ENCODE measurements at regions not wholly inside any gene's neighbourhood (a gene's known extent, or its start where the extent isn't known, plus 50 kb on each side); places are given as distances from the start of the nearest gene placed in this dataset.

- Histone ChIP-seq H3K9ac (ENCODE audit: low read depth in 1 of 2, low read length in 2 of 2) (no peak overlapping the region), H3K4me1 (ENCODE audit: control insufficient read depth in 4 of 4, insufficient read depth in 4 of 4, low read length in 3 of 4) (no peaks in the 10 kb centered on the region), H3K4me3 (ENCODE audit: low read depth in 1 of 3, low read length in 3 of 3) (no peak overlapping the region), H3K27me3 (ENCODE audit: control insufficient read depth in 4 of 4, insufficient read depth in 4 of 4, low read length in 3 of 4) (no peaks in the 10 kb centered on the region), H3K27ac (ENCODE audit: low read depth in 1 of 2, low read length in 2 of 2) (no peak overlapping the region), H3K9me3 (ENCODE audit: control insufficient read depth in 4 of 4, low read length in 3 of 4) (peaks cover 0 to 2% (median 0%) of the 10 kb centered on the region in 4 donors), H3K36me3 (ENCODE audit: control insufficient read depth in 4 of 4, insufficient read depth in 3 of 4, low read depth in 1 of 4, low read length in 3 of 4) (no peaks in the 10 kb centered on the region)
- TF ChIP-seq, protein P1, sequence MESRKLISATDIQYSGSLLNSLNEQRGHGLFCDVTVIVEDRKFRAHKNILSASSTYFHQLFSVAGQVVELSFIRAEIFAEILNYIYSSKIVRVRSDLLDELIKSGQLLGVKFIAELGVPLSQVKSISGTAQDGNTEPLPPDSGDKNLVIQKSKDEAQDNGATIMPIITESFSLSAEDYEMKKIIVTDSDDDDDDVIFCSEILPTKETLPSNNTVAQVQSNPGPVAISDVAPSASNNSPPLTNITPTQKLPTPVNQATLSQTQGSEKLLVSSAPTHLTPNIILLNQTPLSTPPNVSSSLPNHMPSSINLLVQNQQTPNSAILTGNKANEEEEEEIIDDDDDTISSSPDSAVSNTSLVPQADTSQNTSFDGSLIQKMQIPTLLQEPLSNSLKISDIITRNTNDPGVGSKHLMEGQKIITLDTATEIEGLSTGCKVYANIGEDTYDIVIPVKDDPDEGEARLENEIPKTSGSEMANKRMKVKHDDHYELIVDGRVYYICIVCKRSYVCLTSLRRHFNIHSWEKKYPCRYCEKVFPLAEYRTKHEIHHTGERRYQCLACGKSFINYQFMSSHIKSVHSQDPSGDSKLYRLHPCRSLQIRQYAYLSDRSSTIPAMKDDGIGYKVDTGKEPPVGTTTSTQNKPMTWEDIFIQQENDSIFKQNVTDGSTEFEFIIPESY (IDR thresholded peaks at IDR 0.05): no peak
- TF ChIP-seq JUND (IDR thresholded peaks at IDR 0.05) (no peak), HNF4A (conservative IDR thresholded peaks at IDR 0.05) (no peak), GABPA (IDR thresholded peaks at IDR 0.05 in 1 of 2, conservative IDR thresholded peaks at IDR 0.05 in 1 of 2) (no peak), RXRA (IDR thresholded peaks at IDR 0.05) (no peak)
- DNase-seq (ENCODE audit: low spot score): no peak
- WGBS: 85% methylated on average over 5 of the region's 5 CpGs
Measured at GRCh38 chr6:25042536-25042935, 106.8 kb upstream of the RIPOR2 start.

DNA sequence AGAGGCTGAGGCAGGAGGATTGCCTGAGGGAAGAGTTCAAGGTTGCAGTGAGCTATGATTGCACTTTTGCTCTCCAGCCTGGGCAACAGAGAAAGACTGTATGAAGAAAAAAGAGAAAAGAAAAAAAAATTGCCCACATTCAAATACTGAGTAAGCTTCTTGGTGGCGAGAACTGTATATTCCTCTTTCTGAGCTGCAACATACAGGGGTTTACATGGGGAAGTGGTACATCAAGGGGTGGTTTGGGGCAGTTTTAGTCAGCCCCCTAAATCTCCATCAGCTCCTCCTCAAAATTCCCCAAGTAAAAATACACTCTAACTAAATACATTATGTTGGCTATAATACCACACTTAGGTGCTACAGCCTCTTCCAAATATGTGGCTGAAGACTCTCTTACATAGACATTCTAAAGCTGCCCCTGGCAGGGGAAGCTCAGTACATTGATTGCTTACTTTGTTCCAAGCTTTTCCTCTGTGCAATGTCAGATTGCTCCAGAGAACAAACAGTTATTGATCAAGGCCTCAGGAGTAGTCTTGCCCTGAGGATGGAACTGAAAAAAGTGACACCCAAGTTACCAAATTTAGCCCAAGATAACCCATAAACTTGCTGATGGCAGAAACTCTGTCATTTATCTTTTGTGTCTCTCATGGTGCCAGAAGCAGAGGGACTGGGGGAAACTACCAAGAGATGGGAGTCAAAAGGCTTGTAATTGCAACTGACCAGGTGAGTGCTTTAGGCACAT, 107.4 kb upstream of the RIPOR2 start:
- 90% methylated on average over 1 of the region's 1 CpG for WGBS
- no peaks in the 10 kb centered on the region for H3K36me3 ChIP-seq (ENCODE audit: control insufficient read depth in 4 of 4, insufficient read depth in 3 of 4, low read depth in 1 of 4, low read length in 3 of 4)
- H3K4me1 ChIP-seq (ENCODE audit: control insufficient read depth in 4 of 4, insufficient read depth in 4 of 4, low read length in 3 of 4): no peaks in the 10 kb centered on the region
- H3K27ac ChIP-seq (ENCODE audit: low read depth in 1 of 2, low read length in 2 of 2): no peak overlapping the region
- no peaks in the 10 kb centered on the region for H3K27me3 ChIP-seq (ENCODE audit: control insufficient read depth in 4 of 4, insufficient read depth in 4 of 4, low read length in 3 of 4)
- H3K9ac ChIP-seq (ENCODE audit: low read depth in 1 of 2, low read length in 2 of 2): no peak overlapping the region
- TF ChIP-seq TAF1 (conservative IDR thresholded peaks at IDR 0.05) (no peak), EGR1 (IDR thresholded peaks at IDR 0.05; ENCODE audit: low read depth in 2 of 2) (no peak), FOXA1 (IDR thresholded peaks at IDR 0.05) (no peak), JUND (IDR thresholded peaks at IDR 0.05) (no peak), RAD21 (IDR thresholded peaks at IDR 0.05) (no peak), GABPA (IDR thresholded peaks at IDR 0.05 in 1 of 2, conservative IDR thresholded peaks at IDR 0.05 in 1 of 2) (no peak), YY1 (IDR thresholded peaks at IDR 0.05) (no peak), FOXA2 (IDR thresholded peaks at IDR 0.05) (no peak), HNF4G (IDR thresholded peaks at IDR 0.05) (no peak), RXRA (IDR thresholded peaks at IDR 0.05) (no peak), NR2F2 (IDR thresholded peaks at IDR 0.05) (no peak)
- TF ChIP-seq, protein P2, sequence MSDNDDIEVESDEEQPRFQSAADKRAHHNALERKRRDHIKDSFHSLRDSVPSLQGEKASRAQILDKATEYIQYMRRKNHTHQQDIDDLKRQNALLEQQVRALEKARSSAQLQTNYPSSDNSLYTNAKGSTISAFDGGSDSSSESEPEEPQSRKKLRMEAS (IDR thresholded peaks at IDR 0.05): no peak
- peaks cover 0 to 2% (median 0%) of the 10 kb centered on the region in 4 donors for H3K9me3 ChIP-seq (ENCODE audit: control insufficient read depth in 4 of 4, low read length in 3 of 4)
- DNase-seq (ENCODE audit: low spot score): no peak
- H3K4me3 ChIP-seq (ENCODE audit: low read depth in 1 of 3, low read length in 3 of 3): no peak overlapping the region

GRCh38 chr6:25043892-25044291, 108.1 kb upstream of the RIPOR2 start:
- Histone ChIP-seq H3K27me3 (ENCODE audit: control insufficient read depth in 4 of 4, insufficient read depth in 4 of 4, low read length in 3 of 4) (no peaks in the 10 kb centered on the region), H3K4me3 (ENCODE audit: low read depth in 1 of 3, low read length in 3 of 3) (no peak overlapping the region), H3K36me3 (ENCODE audit: control insufficient read depth in 4 of 4, insufficient read depth in 3 of 4, low read depth in 1 of 4, low read length in 3 of 4) (no peaks in the 10 kb centered on the region), H3K9me3 (ENCODE audit: control insufficient read depth in 4 of 4, low read length in 3 of 4) (no peaks in the 10 kb centered on the region), H3K27ac (ENCODE audit: low read depth in 1 of 2, low read length in 2 of 2) (no peak overlapping the region), H3K4me1 (ENCODE audit: control insufficient read depth in 4 of 4, insufficient read depth in 4 of 4, low read length in 3 of 4) (no peaks in the 10 kb centered on the region), H3K9ac (ENCODE audit: low read depth in 1 of 2, low read length in 2 of 2) (no peak overlapping the region)
- no peak for DNase-seq (ENCODE audit: low spot score)
- 89% methylated on average over 2 of the region's 2 CpGs for WGBS
- no peak for TF ChIP-seq REST (IDR thresholded peaks at IDR 0.05)
- TF ChIP-seq FOXA1 (IDR thresholded peaks at IDR 0.05): no peak
- TF ChIP-seq YY1 (IDR thresholded peaks at IDR 0.05): no peak

Data from liver (tissue), 7 donors.